Neural cell (in vitro differentiated cells): ENCODE measurements at regions not wholly inside any gene's neighbourhood (a gene's known extent, or its start where the extent isn't known, plus 50 kb on each side); places are given as distances from the start of the nearest gene placed in this dataset.

Experiments
- H2AFZ ChIP-seq: fragments of 200-600, 300-800 bp; sonication (generic), shearing (Covaris generic); 2 replicates; pipeline ENCODE4 v1.6.0; 2014; ENCODE audit warnings: low read depth, mild to moderate bottlenecking, antibody characterized with exemption, low read length, moderate library complexity
- H3F3A ChIP-seq: fragments of 200-600 bp; shearing (Covaris generic); 2 replicates; pipeline ENCODE4 v1.6.1; 2016; ENCODE audit warnings: mild to moderate bottlenecking, moderate library complexity, mixed read lengths, antibody characterized with exemption, low read length; ENCODE audit not compliant: insufficient read depth, poor library complexity, severe bottlenecking
- H3K27ac ChIP-seq: fragments of 200-600, 300-800 bp; sonication (generic), shearing (Covaris generic); 2 replicates; pipeline ENCODE4 v1.5.1; 2014; ENCODE audit warnings: mild to moderate bottlenecking, low read length, moderate library complexity
- H3K27me3 ChIP-seq: fragments of 300-800, 200-600 bp; sonication (generic), shearing (Covaris generic); 2 replicates; pipeline ENCODE4 v1.6.0; 2014; ENCODE audit warnings: mild to moderate bottlenecking, low read depth, low read length, moderate library complexity; ENCODE audit not compliant: insufficient read depth
- H3K36me3 ChIP-seq: fragments of 300-800, 200-600 bp; sonication (generic), shearing (Covaris generic); 2 replicates; pipeline ENCODE4 v1.5.1; 2014; ENCODE audit warnings: mild to moderate bottlenecking, antibody characterized with exemption, low read length, moderate library complexity; ENCODE audit not compliant: insufficient read depth
- H3K4me2 ChIP-seq: fragments of 300-800, 200-600 bp; sonication (generic), shearing (Covaris generic); 2 replicates; pipeline ENCODE4 v1.6.0; 2014; ENCODE audit warnings: mild to moderate bottlenecking, low read length
- H3K4me3 ChIP-seq: fragments of 300-800, 200-600 bp; sonication (generic), shearing (Covaris generic); 2 replicates; pipeline ENCODE4 v1.5.1; 2014; ENCODE audit warnings: mild to moderate bottlenecking, low read length, moderate library complexity
- H3K79me2 ChIP-seq: fragments of 200-600 bp; shearing (Covaris generic); replicated peaks from 2 replicates; pipeline ENCODE4 v1.6.0; 2014; ENCODE audit warnings: mild to moderate bottlenecking, low read length, moderate library complexity; ENCODE audit not compliant: insufficient read depth
- H3K9ac ChIP-seq: fragments of 300-800, 200-600 bp; sonication (generic), shearing (Covaris generic); 2 replicates; pipeline ENCODE4 v1.6.1; 2016; ENCODE audit warnings: mild to moderate bottlenecking, low read length, mixed read lengths
- H3K9me2 ChIP-seq: fragments of 200-600 bp; shearing (Covaris generic); 2 replicates; pipeline ENCODE4 v1.6.1; 2016; ENCODE audit warnings: mild to moderate bottlenecking, low read length, mixed read lengths; ENCODE audit not compliant: insufficient read depth
- H3K9me3 ChIP-seq: fragments of 200-600, 300-800 bp; sonication (generic), shearing (Covaris generic); 2 replicates; pipeline ENCODE4 v1.6.1; 2016; ENCODE audit warnings: mild to moderate bottlenecking, mixed run types, low read length, moderate library complexity, mixed read lengths
- H4K20me1 ChIP-seq: fragments of 200-600 bp; shearing (Covaris generic); 2 replicates; pipeline ENCODE4 v1.6.1; 2016; ENCODE audit warnings: mild to moderate bottlenecking, mixed run types; ENCODE audit not compliant: insufficient read depth
- CTCF ChIP-seq: fragments of 450-650 bp; IDR thresholded peaks from 2 replicates; pipeline ENCODE4 v1.5.1; 2014; ENCODE audit warnings: antibody characterized with exemption, mild to moderate bottlenecking, moderate library complexity; ENCODE audit not compliant: poor library complexity, severe bottlenecking
- EP300 ChIP-seq: fragments of 450-650 bp; conservative IDR thresholded peaks from 2 replicates; pipeline ENCODE4 v1.6.1; 2014; ENCODE audit warnings: antibody characterized with exemption, mild to moderate bottlenecking, moderate library complexity; ENCODE audit not compliant: poor library complexity, severe bottlenecking
- EZH2 ChIP-seq: fragments of 200-600, 300-800 bp; shearing (Covaris generic), sonication (generic); IDR thresholded peaks from 2 replicates; pipeline ENCODE4 v1.6.1; 2014; ENCODE audit warnings: antibody characterized with exemption, low read length, borderline replicate concordance, mild to moderate bottlenecking; ENCODE audit not compliant: insufficient read depth, poor library complexity, severe bottlenecking
- MXI1 ChIP-seq: fragments of 450-650 bp; conservative IDR thresholded peaks from 2 replicates; pipeline ENCODE4 v1.6.1; 2014; ENCODE audit warnings: antibody characterized with exemption, mild to moderate bottlenecking; ENCODE audit not compliant: poor library complexity, severe bottlenecking
- POLR2AphosphoS5 ChIP-seq: IDR thresholded peaks from 2 replicates; pipeline ENCODE4 v1.6.1; 2012
- RAD21 ChIP-seq: fragments of 450-650 bp; conservative IDR thresholded peaks from 2 replicates; pipeline ENCODE4 v1.6.1; 2014; ENCODE audit warnings: antibody characterized with exemption, mild to moderate bottlenecking, moderate library complexity
- REST ChIP-seq: IDR thresholded peaks from 2 replicates; pipeline ENCODE4 v1.6.1; 2012; ENCODE audit warnings: borderline replicate concordance
- SMC3 ChIP-seq: fragments of 450-650 bp; conservative IDR thresholded peaks from 2 replicates; pipeline ENCODE4 v1.6.1; 2014; ENCODE audit warnings: antibody characterized with exemption, mild to moderate bottlenecking, moderate library complexity; ENCODE audit not compliant: poor library complexity
- TAF1 ChIP-seq: IDR thresholded peaks from 2 replicates; pipeline ENCODE4 v1.6.1; 2012; ENCODE audit warnings: low read depth

GRCh38 chr11:33536178-33536577 lies 164.4 kb downstream of the C11orf91 start:
- Histone ChIP-seq H3K27me3 (no peaks in the 10 kb centered on the region), H4K20me1 (no peaks in the 10 kb centered on the region), H3K9me2 (no peaks in the 10 kb centered on the region), H3K4me3 (no peak overlapping the region), H2AFZ (no peak overlapping the region), H3K36me3 (no peaks in the 10 kb centered on the region), H3K9ac (no peak overlapping the region), H3F3A (no peaks in the 10 kb centered on the region), H3K79me2 (no peaks in the 10 kb centered on the region), H3K4me2 (no peak overlapping the region), H3K27ac (no peak overlapping the region), H3K9me3 (no peaks in the 10 kb centered on the region)
- no peak for TF ChIP-seq EZH2

GRCh38 chr11:33534575-33534974 lies 166.1 kb downstream of the C11orf91 start:
- H3K36me3 ChIP-seq = no peaks in the 10 kb centered on the region
- no peaks in the 10 kb centered on the region for H3F3A ChIP-seq
- H3K27ac ChIP-seq = no peak overlapping the region
- H3K9me2 ChIP-seq = no peaks in the 10 kb centered on the region
- H3K27me3 ChIP-seq = no peaks in the 10 kb centered on the region
- no peak for TF ChIP-seq TAF1
- no peak for TF ChIP-seq SMC3
- TF ChIP-seq POLR2AphosphoS5 = no peak
- no peak for TF ChIP-seq RAD21
- no peak for TF ChIP-seq EP300
- TF ChIP-seq CTCF = no peak
- no peak for TF ChIP-seq MXI1
- no peak for TF ChIP-seq REST
- TF ChIP-seq EZH2 = no peak
- no peaks in the 10 kb centered on the region for H4K20me1 ChIP-seq
- H3K9ac ChIP-seq = no peak overlapping the region
- H3K4me2 ChIP-seq = no peak overlapping the region
- no peaks in the 10 kb centered on the region for H3K79me2 ChIP-seq
- no peaks in the 10 kb centered on the region for H3K9me3 ChIP-seq
- H2AFZ ChIP-seq = no peak overlapping the region
- H3K4me3 ChIP-seq = no peak overlapping the region
